HG02678 (cell line): ENCODE measurements at regions not wholly inside any gene's neighbourhood (a gene's known extent, or its start where the extent isn't known, plus 50 kb on each side); places are given as distances from the start of the nearest gene placed in this dataset.

ENCODE experiments used
- ATAC-seq: cut with Tn5 transposase; IDR thresholded peaks from one replicate; pipeline ENCODE4 v1.9.1; 2021; ENCODE audit warnings: mild to moderate bottlenecking, moderate library complexity; ENCODE audit not compliant: unreplicated experiment

- no peak for ATAC-seq
Observed at GRCh38 chr6:139939189-139939979, 564.9 kb upstream of the CITED2 start.

DNA sequence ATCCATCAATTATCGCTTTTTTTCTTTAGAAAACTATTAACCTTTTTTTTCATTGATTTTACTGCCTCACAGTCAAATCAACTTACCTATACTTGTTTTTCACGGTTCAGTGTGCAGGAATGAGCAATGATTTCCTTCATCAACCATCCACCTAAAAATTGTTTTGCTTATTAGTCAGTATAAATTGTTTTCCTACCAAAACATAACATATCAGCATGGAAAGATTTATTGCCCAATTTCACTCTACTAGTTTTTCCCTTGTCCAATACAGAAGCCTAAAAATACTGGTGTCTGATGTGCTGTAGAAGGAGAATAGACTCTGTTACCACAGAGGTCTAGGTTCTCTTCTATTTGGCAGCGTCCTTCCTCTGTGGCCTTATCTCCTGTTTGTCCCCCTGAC, 558.2 kb upstream of the CITED2 start:
- ATAC-seq, result no peak

- ATAC-seq, result no peak
Observed at GRCh38 chr6:139931747-139932146, 557.3 kb upstream of the CITED2 start.

DNA sequence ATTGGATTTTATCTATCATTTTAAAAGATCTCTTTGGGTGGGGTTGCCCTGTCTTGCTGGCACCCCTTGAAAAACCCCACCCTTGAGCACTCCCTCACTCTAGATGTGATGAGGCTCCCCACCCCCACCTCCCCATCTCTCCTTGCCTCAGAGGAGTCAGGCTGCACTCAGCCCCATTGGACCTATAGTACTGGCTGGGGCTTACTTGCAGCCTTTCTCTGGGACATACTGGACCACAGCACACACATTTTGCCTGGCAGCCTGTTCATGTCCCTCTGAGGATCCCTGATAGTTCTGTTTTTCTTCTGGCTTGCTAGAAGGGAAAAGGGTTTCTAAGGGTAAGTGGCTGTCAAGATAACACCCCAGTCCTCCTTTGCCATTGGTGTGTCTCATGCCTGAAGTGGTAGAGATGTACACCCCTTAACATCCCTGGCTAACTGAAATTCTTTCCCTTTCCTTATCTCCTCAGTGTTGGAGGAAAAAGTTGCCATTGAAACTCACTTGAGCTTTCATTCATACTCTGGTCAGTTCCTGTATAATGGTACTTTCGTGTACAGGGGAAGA, 553.4 kb upstream of the CITED2 start:
- no peak for ATAC-seq

GRCh38 chr6:139927236-139927635, 552.8 kb upstream of the CITED2 start:
- no peak for ATAC-seq

GRCh38 chr6:139926711-139927110, 552.3 kb upstream of the CITED2 start:
- ATAC-seq, result no peak

- ATAC-seq, result no peak
Observed at GRCh38 chr6:139925894-139926641, 551.6 kb upstream of the CITED2 start.

DNA sequence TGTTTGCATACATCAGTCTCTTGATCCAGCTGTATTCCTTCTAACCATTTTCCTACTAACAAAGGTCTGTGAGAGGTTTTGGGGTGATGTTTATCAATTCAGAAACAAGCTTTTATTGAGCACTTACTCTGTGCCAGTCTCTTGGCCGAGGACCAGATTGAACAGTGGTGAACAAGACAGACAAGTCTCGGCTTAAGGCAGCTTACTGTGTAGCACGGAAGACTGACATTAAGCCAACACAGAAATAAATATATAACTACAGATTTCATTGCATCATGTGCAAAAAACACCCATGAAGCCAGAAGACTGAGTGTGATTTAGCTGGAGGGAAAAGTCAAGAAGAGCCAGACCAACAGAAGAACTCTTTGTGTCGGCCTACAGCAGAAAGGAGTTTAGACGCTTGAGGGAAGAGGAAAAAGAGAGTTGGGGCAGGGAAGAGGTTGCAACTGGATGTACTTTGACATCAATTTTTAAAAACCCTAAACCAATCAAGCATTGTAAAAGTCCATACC, 549.6 kb upstream of the CITED2 start:
- ATAC-seq, result no peak

DNA sequence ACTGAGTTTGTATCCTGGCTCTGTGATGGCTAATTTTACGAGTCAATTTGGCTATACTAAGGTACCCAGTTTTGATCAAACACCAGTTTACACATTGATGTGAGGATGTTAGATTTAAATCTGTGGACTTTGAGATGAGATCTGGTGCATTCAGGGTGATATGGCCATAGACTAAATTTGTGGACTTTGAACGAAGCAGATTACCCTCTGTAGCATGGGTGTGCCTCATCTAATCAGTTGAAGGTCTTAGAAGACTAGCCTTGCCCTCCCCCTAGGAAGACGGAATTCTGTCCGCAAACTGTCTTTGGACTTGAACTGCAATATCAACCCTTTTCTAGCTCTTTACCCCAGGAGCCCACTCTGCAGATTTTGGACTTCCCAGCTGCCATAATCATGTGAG, 547.8 kb upstream of the CITED2 start:
- ATAC-seq, result no peak

DNA sequence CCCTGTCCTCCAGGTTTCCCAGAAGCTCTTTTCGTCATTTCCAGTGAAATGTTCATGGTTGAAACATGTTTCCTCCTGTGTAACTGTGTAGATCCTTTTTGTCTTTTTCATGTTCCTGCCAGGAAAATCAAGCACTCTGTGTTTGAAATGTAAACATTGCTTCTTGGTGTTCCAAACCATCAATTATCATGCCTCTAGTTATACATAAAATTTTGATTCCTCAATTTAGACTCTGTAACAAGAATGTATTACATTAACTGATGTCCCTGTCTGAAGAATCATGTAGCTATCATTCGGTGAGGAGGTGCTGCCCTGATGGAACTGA, 546.3 kb upstream of the CITED2 start:
- no peak for ATAC-seq

DNA sequence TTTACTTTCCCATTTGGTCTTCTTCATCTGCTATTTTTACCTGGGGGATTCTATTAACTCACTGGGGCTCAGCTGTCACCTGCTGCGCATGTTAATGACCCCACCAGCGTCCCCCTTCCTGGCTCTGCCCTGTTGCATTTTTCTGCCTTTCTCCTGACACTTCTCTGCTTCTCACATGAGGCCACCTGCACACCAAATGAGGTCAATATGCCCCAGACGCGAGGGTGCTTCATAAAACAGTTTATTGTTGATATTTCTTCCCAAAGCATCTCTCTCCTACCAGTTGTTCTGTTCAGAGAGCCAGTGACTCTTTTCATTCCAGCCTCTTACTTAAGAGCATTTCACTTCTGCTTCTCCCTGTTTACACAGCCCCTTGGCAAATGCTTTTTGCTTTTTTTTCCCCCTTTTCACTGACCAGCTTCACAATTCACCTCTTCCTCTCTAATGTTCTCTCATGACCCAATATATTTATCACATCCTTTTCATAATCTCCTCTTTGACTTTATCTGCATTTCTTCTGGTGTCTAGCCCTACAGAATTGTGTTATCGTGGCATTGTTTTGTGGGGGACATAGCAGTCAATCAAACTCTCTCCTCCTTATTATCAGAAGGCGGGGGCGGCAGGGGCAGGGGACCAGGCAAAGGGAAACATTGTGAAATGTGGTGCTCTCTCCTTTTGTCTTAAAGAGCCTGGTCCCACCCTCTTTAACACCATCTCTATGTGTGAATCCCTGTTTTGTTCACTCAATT, 545.8 kb upstream of the CITED2 start:
- ATAC-seq, result no peak

- no peak for ATAC-seq
Observed at GRCh38 chr6:139919107-139920026, 544.9 kb upstream of the CITED2 start.

GRCh38 chr6:139917951-139918630, 543.6 kb upstream of the CITED2 start:
- no peak for ATAC-seq

- ATAC-seq, result no peak
Observed at GRCh38 chr6:139914910-139915309, 540.5 kb upstream of the CITED2 start.

- no peak for ATAC-seq
Observed at GRCh38 chr6:139912735-139913400, 538.4 kb upstream of the CITED2 start.

DNA sequence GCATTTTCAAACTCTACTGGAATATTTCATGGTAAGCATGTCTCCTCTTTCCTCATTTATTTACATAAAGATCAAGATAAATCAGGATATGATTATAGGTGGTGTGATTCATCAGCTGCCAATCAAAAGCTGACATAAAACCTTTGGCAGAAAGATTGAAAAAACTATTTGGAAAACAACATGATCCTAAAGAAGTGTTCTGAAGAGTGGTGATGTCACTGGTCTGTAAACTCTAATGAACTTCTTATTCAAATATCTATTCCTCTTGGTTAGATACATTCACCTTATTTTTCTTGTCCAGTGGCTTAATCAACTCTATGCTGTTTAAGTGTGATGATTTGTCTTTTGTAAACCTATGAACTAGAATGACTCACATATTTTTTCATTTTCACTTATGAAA, 535.5 kb upstream of the CITED2 start:
- no peak for ATAC-seq

DNA sequence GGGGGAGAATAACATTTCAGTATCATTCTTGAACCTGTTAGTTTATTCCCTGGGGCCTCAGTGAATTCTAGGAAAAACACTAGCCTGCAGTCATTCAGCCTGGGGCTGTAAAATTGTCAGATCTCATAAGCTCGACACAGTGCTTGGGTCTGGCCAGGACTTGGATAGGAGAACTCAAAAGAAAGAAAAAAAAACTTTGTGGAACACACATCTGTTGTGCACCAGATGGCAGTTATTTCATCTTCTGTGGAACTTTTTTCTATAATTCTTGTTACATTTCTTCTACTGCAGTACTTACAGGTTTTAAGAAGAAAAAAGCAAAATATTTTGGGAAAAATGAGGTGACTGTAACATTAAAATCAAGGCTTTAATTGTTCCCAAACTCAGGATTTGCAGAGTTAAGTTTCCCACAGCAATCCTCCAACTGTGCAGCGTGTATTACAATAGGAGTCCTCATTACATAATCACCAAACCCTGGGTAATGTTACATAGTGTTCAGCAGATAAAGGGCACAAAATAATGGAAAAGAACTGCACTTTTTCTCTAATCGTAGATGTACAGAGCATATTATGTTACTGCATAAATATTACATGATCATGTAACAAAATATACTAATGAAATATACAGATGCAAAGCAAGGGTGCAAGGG, 531.1 kb upstream of the CITED2 start:
- no peak for ATAC-seq

- no peak for ATAC-seq
Observed at GRCh38 chr6:139904568-139904967, 530.1 kb upstream of the CITED2 start.

GRCh38 chr6:139904158-139904533, 529.7 kb upstream of the CITED2 start:
- ATAC-seq, result no peak
